Kidney (tissue), 13 donors: ENCODE measurements at regions not wholly inside any gene's neighbourhood (a gene's known extent, or its start where the extent isn't known, plus 50 kb on each side); places are given as distances from the start of the nearest gene placed in this dataset.
"Not testable (repeated sequence)": the region's sequence is repeated elsewhere in the genome, so short reads cannot be mapped to it uniquely, and the experiment has no call there.

Experiments
- DNase-seq, 5 donors: peaks; one replicate each; pipeline ENCODE4 v3.0.0-alpha.2; 2013 to 2020
- FAIRE-seq: peaks from 2 replicates; lab custom pipeline; 2012; peaks lifted over from hg19 to GRCh38; lab: Jason Lieb, UNC
- H3K27ac ChIP-seq, 2 donors: one replicate each; pipeline ENCODE4 v1.7.0; 2013; ENCODE audit warnings: low read depth in 2 of 2, low read length in 2 of 2, inconsistent platforms in 1 of 2
- H3K27me3 ChIP-seq: one replicate; pipeline ENCODE4 v1.7.1; 2013; ENCODE audit warnings: low read length, inconsistent platforms; ENCODE audit not compliant: control insufficient read depth, insufficient read depth
- H3K36me3 ChIP-seq, 3 donors: one replicate each; pipeline versions ENCODE4 v1.7.0 to v1.7.1; 2013; ENCODE audit warnings: low read length in 3 of 3, control low read depth in 1 of 3, inconsistent platforms in 1 of 3; ENCODE audit not compliant: insufficient read depth in 3 of 3, control insufficient read depth in 2 of 3
- H3K4me1 ChIP-seq, 3 donors: one replicate each; pipeline versions ENCODE4 v1.7.0 to v1.7.1; 2013; ENCODE audit warnings: low read length in 3 of 3, inconsistent platforms in 1 of 3, low read depth in 1 of 3; ENCODE audit not compliant: control insufficient read depth in 2 of 3, insufficient read depth in 2 of 3
- H3K4me3 ChIP-seq, 3 donors: one replicate each; pipeline versions ENCODE4 v1.7.0 to v1.8.1; 2013; ENCODE audit warnings: low read length in 3 of 3, control low read depth in 1 of 3, inconsistent platforms in 1 of 3
- H3K9ac ChIP-seq, 3 donors: one replicate each; pipeline versions ENCODE4 v1.7.0 to v1.7.1; 2013; ENCODE audit warnings: low read length in 3 of 3, control low read depth in 1 of 3, inconsistent platforms in 1 of 3
- H3K9me3 ChIP-seq, 3 donors: one replicate each; pipeline versions ENCODE4 v1.7.0 to v1.7.1; 2013; ENCODE audit warnings: low read length in 3 of 3, control low read depth in 1 of 3, inconsistent platforms in 1 of 3; ENCODE audit not compliant: control insufficient read depth in 2 of 3, insufficient read depth in 1 of 3
- CTCF ChIP-seq: IDR thresholded peaks from 3 replicates; pipeline ENCODE4 v1.5.1; 2012; ENCODE audit warnings: mild to moderate bottlenecking, moderate library complexity, borderline replicate concordance; ENCODE audit not compliant: insufficient read depth; ENCODE audit errors: extremely low read depth
- intact Hi-C: fragments of 100-400 bp; cut with DNase I; formaldehyde crosslinking; loops from one replicate; pipeline ENCODE4 v1.11.1; 2022
- donor health status: control.
- donor health status: control.
- donor health status: control.
- donor health status: control.
- donor health status: control.
- donor health status: DM: yes; HTN: yes; CAD: no.
- donor health status: Normal renal cell carcinoma (clear cell type).

- Histone ChIP-seq H3K27ac (no peak overlapping the region), H3K27me3 (no peaks in the 10 kb centered on the region), H3K36me3 (no peaks in the 10 kb centered on the region), H3K9me3 (no peaks in the 10 kb centered on the region), H3K4me1 (no peaks in the 10 kb centered on the region), H3K4me3 (no peak overlapping the region), H3K9ac (no peak overlapping the region)
- intact Hi-C loops, result no loop called here
- DNase-seq (no peak), FAIRE-seq (no peak)
- TF ChIP-seq CTCF, result no peak
These were observed 1399.2 kb upstream of the ATXN8OS start for GRCh38 chr13:68708336-68708908.

- H3K4me1 ChIP-seq, intact Hi-C loops, H3K4me3 ChIP-seq, FAIRE-seq, H3K27ac ChIP-seq, H3K36me3 ChIP-seq, DNase-seq, H3K9me3 ChIP-seq, H3K9ac ChIP-seq, H3K27me3 ChIP-seq: not testable (repeated sequence)
These were observed 1401.6 kb upstream of the ATXN8OS start for GRCh38 chr13:68706044-68706443.

GRCh38 chr13:68697551-68697950, 1410.1 kb upstream of the ATXN8OS start:
- Histone ChIP-seq H3K9me3 (no peaks in the 10 kb centered on the region), H3K36me3 (no peaks in the 10 kb centered on the region), H3K27me3 (no peaks in the 10 kb centered on the region), H3K9ac (no peak overlapping the region), H3K4me1 (no peaks in the 10 kb centered on the region), H3K4me3 (no peak overlapping the region), H3K27ac (no peak overlapping the region)
- DNase-seq (peak in 2 of 5 donors; percentile 14 to 15), FAIRE-seq (no peak)
- intact Hi-C loops, result no loop called here
- no peak for TF ChIP-seq CTCF

GRCh38 chr13:68696907-68697306, 1410.7 kb upstream of the ATXN8OS start:
- Histone ChIP-seq H3K27ac (no peak overlapping the region), H3K36me3 (no peaks in the 10 kb centered on the region), H3K27me3 (no peaks in the 10 kb centered on the region), H3K4me3 (no peak overlapping the region), H3K9me3 (no peaks in the 10 kb centered on the region), H3K4me1 (no peaks in the 10 kb centered on the region), H3K9ac (no peak overlapping the region)
- FAIRE-seq (no peak), DNase-seq (no peak)
- no peak for TF ChIP-seq CTCF
- intact Hi-C loops, result no loop called here
